ENCODE measurements at regions not wholly inside any gene's neighbourhood (a gene's known extent, or its start where the extent isn't known, plus 50 kb on each side); places are given as distances from the start of the nearest gene placed in this dataset.

GRCh38 chr4:41391271-41391670 lies 134.5 kb downstream of the UCHL1 start:
- Histone ChIP-seq H3K27me3 (replicated peaks; ENCODE audit: control insufficient read depth, insufficient read depth, low read length) (no peaks in the 10 kb centered on the region), H3K36me3 (ENCODE audit: control insufficient read depth, insufficient read depth, low read length) (no peaks in the 10 kb centered on the region), H3K4me3 (replicated peaks; ENCODE audit: low read depth, low read length) (no peak overlapping the region)
- DNase-seq (ENCODE audit: extremely low read depth, insufficient read length) = no peak
- no peak for TF ChIP-seq CTCF (IDR thresholded peaks at IDR 0.05; ENCODE audit: insufficient read depth, low read length, poor library complexity, severe bottlenecking)

GRCh38 chr4:41394481-41394894 lies 137.8 kb downstream of the UCHL1 start:
- no peak for DNase-seq (ENCODE audit: extremely low read depth, insufficient read length)
- Histone ChIP-seq H3K4me3 (replicated peaks; ENCODE audit: low read depth, low read length) (no peak overlapping the region), H3K27me3 (replicated peaks; ENCODE audit: control insufficient read depth, insufficient read depth, low read length) (no peaks in the 10 kb centered on the region), H3K36me3 (ENCODE audit: control insufficient read depth, insufficient read depth, low read length) (no peaks in the 10 kb centered on the region)
- TF ChIP-seq CTCF (IDR thresholded peaks at IDR 0.05; ENCODE audit: insufficient read depth, low read length, poor library complexity, severe bottlenecking) = no peak

GRCh38 chr4:41396214-41396613 lies 139.5 kb downstream of the UCHL1 start:
- H3K4me3 ChIP-seq (replicated peaks; ENCODE audit: low read depth, low read length) = no peak overlapping the region

GRCh38 chr4:41396869-41397268 lies 140.1 kb downstream of the UCHL1 start:
- Histone ChIP-seq H3K4me3 (replicated peaks; ENCODE audit: low read depth, low read length) (no peak overlapping the region), H3K36me3 (ENCODE audit: control insufficient read depth, insufficient read depth, low read length) (no peaks in the 10 kb centered on the region), H3K27me3 (replicated peaks; ENCODE audit: control insufficient read depth, insufficient read depth, low read length) (no peaks in the 10 kb centered on the region)
- TF ChIP-seq CTCF (IDR thresholded peaks at IDR 0.05; ENCODE audit: insufficient read depth, low read length, poor library complexity, severe bottlenecking) = no peak
- DNase-seq (ENCODE audit: extremely low read depth, insufficient read length) = no peak

More at GRCh38 chr4:41396214-41396613, 139.5 kb downstream of the UCHL1 start:
- no peak for TF ChIP-seq CTCF (IDR thresholded peaks at IDR 0.05; ENCODE audit: insufficient read depth, low read length, poor library complexity, severe bottlenecking)
- no peaks in the 10 kb centered on the region for H3K36me3 ChIP-seq (ENCODE audit: control insufficient read depth, insufficient read depth, low read length)
- DNase-seq (ENCODE audit: extremely low read depth, insufficient read length) = no peak
- no peaks in the 10 kb centered on the region for H3K27me3 ChIP-seq (replicated peaks; ENCODE audit: control insufficient read depth, insufficient read depth, low read length)

- Histone ChIP-seq H3K36me3 (ENCODE audit: control insufficient read depth, insufficient read depth, low read length) (no peaks in the 10 kb centered on the region), H3K4me3 (replicated peaks; ENCODE audit: low read depth, low read length) (no peak overlapping the region), H3K27me3 (replicated peaks; ENCODE audit: control insufficient read depth, insufficient read depth, low read length) (no peaks in the 10 kb centered on the region)
- no peak for DNase-seq (ENCODE audit: extremely low read depth, insufficient read length)
- no peak for TF ChIP-seq CTCF (IDR thresholded peaks at IDR 0.05; ENCODE audit: insufficient read depth, low read length, poor library complexity, severe bottlenecking)
These were observed 138.7 kb upstream of the LIMCH1 start for GRCh38 chr4:41399231-41399630.

- no peak for TF ChIP-seq CTCF (IDR thresholded peaks at IDR 0.05; ENCODE audit: insufficient read depth, low read length, poor library complexity, severe bottlenecking)
- H3K4me3 ChIP-seq (replicated peaks; ENCODE audit: low read depth, low read length) = no peak overlapping the region
- H3K27me3 ChIP-seq (replicated peaks; ENCODE audit: control insufficient read depth, insufficient read depth, low read length) = no peaks in the 10 kb centered on the region
- H3K36me3 ChIP-seq (ENCODE audit: control insufficient read depth, insufficient read depth, low read length) = no peaks in the 10 kb centered on the region
- DNase-seq (ENCODE audit: extremely low read depth, insufficient read length) = no peak
These were observed 137.7 kb upstream of the LIMCH1 start for GRCh38 chr4:41400296-41400695.

All from GM06990 (cell line).